ENCODE measurements at regions not wholly inside any gene's neighbourhood (a gene's known extent, or its start where the extent isn't known, plus 50 kb on each side); places are given as distances from the start of the nearest gene placed in this dataset.

DNA sequence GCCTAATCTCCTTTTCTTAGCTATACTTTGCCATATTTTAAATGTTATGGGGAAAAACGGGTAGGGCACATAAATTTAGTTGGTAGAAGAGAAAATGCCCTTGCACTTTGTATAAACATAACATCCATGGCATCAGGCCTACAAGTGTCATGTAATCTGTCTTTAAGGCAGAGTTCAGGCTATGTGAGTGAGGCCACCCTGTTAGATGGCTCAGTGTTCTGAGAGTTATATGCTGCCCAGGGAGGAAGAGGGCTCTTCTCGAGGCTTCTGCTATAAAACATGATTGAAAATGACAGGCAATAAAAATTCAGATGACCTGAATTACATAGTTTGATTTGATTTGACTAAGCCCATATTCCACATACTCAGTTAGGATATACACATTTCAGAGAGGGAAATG lies 553.6 kb upstream of the MAP3K7 start:
- H3K27ac ChIP-seq: no peak overlapping the region
- no peak overlapping the region for H3K4me3 ChIP-seq
- no peaks in the 10 kb centered on the region for H3K9me3 ChIP-seq
- no peaks in the 10 kb centered on the region for H3K27me3 ChIP-seq
- no peak for DNase-seq (ENCODE audit: low spot score in 2 of 2)
- no peaks in the 10 kb centered on the region for H3K4me1 ChIP-seq
- intact Hi-C loops (cut with DNase I; ENCODE audit: low total_unique reads): no loop called here
- H3K36me3 ChIP-seq: no peaks in the 10 kb centered on the region
- TF ChIP-seq POLR2AphosphoS5 (IDR thresholded peaks at IDR 0.05) (no peak), POLR2A (IDR thresholded peaks at IDR 0.05) (no peak)
- TF ChIP-seq, protein P1, sequence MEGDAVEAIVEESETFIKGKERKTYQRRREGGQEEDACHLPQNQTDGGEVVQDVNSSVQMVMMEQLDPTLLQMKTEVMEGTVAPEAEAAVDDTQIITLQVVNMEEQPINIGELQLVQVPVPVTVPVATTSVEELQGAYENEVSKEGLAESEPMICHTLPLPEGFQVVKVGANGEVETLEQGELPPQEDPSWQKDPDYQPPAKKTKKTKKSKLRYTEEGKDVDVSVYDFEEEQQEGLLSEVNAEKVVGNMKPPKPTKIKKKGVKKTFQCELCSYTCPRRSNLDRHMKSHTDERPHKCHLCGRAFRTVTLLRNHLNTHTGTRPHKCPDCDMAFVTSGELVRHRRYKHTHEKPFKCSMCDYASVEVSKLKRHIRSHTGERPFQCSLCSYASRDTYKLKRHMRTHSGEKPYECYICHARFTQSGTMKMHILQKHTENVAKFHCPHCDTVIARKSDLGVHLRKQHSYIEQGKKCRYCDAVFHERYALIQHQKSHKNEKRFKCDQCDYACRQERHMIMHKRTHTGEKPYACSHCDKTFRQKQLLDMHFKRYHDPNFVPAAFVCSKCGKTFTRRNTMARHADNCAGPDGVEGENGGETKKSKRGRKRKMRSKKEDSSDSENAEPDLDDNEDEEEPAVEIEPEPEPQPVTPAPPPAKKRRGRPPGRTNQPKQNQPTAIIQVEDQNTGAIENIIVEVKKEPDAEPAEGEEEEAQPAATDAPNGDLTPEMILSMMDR (IDR thresholded peaks at IDR 0.05): no peak

DNA sequence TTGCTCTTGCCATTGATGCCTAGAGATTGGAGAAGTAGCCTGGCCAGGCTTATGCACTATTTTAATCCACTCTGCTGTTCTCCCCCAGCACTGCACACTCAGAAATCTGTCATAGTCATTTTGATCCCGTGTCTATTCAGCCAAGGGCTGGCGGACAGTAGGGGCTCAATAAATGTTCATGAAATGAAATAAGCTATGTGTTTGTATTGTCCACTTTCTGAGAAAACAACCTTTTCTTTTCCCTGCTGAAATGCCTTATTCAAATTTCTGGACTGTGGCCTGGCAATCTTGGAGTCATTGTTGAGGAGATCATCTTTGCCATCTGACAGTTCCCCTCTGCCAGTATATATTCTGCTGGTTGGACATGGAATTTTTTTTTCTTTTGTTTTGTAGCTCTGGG lies 550.4 kb upstream of the MAP3K7 start:
- no peak for DNase-seq (ENCODE audit: low spot score in 2 of 2)
- H3K27me3 ChIP-seq: no peaks in the 10 kb centered on the region
- TF ChIP-seq POLR2AphosphoS5 (IDR thresholded peaks at IDR 0.05): no peak
- TF ChIP-seq, protein P1 (IDR thresholded peaks at IDR 0.05): no peak
- TF ChIP-seq POLR2A (IDR thresholded peaks at IDR 0.05): no peak

DNA sequence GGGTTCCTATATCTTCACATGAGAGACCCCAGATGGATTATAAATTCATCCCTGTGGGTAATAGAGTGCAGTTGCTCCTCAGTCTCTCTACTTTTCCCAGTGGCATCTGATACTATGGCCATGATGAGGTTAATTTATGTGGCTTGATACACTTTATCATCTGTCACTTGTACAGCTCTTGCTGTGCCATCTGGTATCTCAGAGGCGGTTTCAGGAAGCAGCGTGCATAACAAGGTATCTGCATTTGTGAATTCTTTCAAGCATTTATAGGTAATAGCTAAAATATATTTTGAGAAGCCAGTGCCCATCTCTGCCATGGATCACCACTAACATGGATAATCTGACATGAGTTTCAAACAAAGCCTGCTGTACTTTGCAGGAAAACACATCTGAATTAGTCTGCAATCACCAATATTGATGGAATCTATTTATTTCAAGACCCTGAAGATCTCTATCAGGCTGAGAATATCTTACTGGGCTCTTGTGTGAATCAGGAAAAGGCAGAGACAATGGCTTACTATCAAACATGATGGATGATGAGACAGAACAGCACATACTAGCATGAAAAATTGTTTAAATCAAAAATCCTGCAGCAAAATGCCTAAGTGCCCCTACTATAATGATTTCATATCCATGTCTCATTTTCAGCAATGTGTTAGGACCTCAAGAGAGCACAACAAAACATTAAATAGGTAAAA lies 548.7 kb upstream of the MAP3K7 start:
- Histone ChIP-seq H3K4me1 (no peaks in the 10 kb centered on the region), H3K27ac (no peak overlapping the region), H3K27me3 (no peaks in the 10 kb centered on the region), H3K36me3 (no peaks in the 10 kb centered on the region), H3K4me3 (no peak overlapping the region), H3K9me3 (no peaks in the 10 kb centered on the region)
- no peak for DNase-seq (ENCODE audit: low spot score in 2 of 2)
- intact Hi-C loops (cut with DNase I; ENCODE audit: low total_unique reads): no loop called here
- TF ChIP-seq POLR2AphosphoS5 (IDR thresholded peaks at IDR 0.05) (no peak), POLR2A (IDR thresholded peaks at IDR 0.05) (no peak)
- TF ChIP-seq, protein P1 (IDR thresholded peaks at IDR 0.05): no peak

More for the DNA sequence above, 550.4 kb upstream of the MAP3K7 start:
- Histone ChIP-seq H3K36me3 (no peaks in the 10 kb centered on the region), H3K4me3 (no peak overlapping the region), H3K27ac (no peak overlapping the region), H3K4me1 (no peaks in the 10 kb centered on the region), H3K9me3 (no peaks in the 10 kb centered on the region)
- intact Hi-C loops (cut with DNase I; ENCODE audit: low total_unique reads): no loop called here

DNA sequence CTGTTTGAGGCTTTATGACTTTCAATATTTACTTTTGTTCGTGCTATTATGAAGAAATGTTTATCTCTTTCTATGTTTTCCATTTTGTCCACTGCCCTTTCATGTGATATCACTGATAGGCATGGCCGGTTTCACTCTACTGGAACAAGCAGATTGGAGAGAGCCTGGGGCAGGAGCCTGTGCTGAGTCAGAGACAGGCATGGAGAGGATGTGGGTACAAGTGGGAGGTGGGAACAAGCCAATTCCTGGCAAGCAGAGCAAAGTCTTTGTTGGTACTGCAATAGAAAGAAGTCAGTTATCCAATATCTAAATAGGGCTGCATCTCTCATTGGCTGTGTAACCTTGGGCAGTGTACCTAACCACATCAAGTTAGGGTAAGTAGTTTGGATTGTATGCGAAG lies 545.6 kb upstream of the MAP3K7 start:
- intact Hi-C loops (cut with DNase I; ENCODE audit: low total_unique reads): no loop called here
- H3K4me3 ChIP-seq: no peak overlapping the region
- no peaks in the 10 kb centered on the region for H3K27me3 ChIP-seq
- H3K27ac ChIP-seq: no peak overlapping the region
- H3K4me1 ChIP-seq: no peaks in the 10 kb centered on the region
- H3K36me3 ChIP-seq: no peaks in the 10 kb centered on the region
- no peaks in the 10 kb centered on the region for H3K9me3 ChIP-seq
- DNase-seq (ENCODE audit: low spot score in 2 of 2): no peak
- TF ChIP-seq POLR2AphosphoS5 (IDR thresholded peaks at IDR 0.05) (no peak), POLR2A (IDR thresholded peaks at IDR 0.05) (no peak)
- TF ChIP-seq, protein P1 (IDR thresholded peaks at IDR 0.05): no peak

DNA sequence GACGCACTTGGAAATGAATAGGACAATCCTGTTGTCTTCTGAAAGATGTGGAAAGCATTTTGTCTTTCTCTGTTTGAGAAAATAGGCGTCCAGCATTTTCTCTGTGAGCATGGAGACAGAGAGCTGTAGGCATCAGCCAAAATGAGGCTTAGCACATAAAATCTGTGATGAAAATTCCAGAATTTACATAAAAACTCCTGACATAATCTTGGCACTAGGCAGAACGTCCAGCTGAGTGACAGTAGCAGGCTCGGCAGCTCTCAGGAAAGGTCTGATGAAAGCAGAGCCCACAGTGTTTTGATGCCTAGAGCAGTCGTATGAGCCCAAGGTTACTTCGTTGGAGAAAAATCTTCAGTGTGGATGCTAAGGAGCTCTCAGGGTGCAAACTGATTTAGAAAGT lies 543.3 kb upstream of the MAP3K7 start:
- TF ChIP-seq POLR2A (IDR thresholded peaks at IDR 0.05) (no peak), POLR2AphosphoS5 (IDR thresholded peaks at IDR 0.05) (no peak)
- TF ChIP-seq, protein P1 (IDR thresholded peaks at IDR 0.05): no peak
- no peak overlapping the region for H3K27ac ChIP-seq
- H3K9me3 ChIP-seq: no peaks in the 10 kb centered on the region
- DNase-seq (ENCODE audit: low spot score in 2 of 2): no peak
- no peak overlapping the region for H3K4me3 ChIP-seq
- H3K36me3 ChIP-seq: no peaks in the 10 kb centered on the region
- no peaks in the 10 kb centered on the region for H3K27me3 ChIP-seq
- intact Hi-C loops (cut with DNase I; ENCODE audit: low total_unique reads): no loop called here
- H3K4me1 ChIP-seq: no peaks in the 10 kb centered on the region

Data from breast epithelium (tissue), 4 donors.